Smooth muscle cell (in vitro differentiated cells): ENCODE measurements at regions not wholly inside any gene's neighbourhood (a gene's known extent, or its start where the extent isn't known, plus 50 kb on each side); places are given as distances from the start of the nearest gene placed in this dataset.

Source experiments
- DNase-seq: peaks from one replicate; lab custom pipeline; 2025; ENCODE audit not compliant: unreplicated experiment; lab: John Stamatoyannopoulos, UW
- H2AFZ ChIP-seq: fragments of 200-600 bp; sonication (generic); 2 replicates; pipeline ENCODE4 v1.6.0; 2016; ENCODE audit warnings: antibody characterized with exemption, low read depth, mild to moderate bottlenecking
- H3F3A ChIP-seq: fragments of 200-600 bp; sonication (generic); 2 replicates; pipeline ENCODE4 v1.6.0; 2017; ENCODE audit warnings: antibody characterized with exemption, low read depth
- H3K27ac ChIP-seq: fragments of 200-600 bp; sonication (generic); 2 replicates; pipeline ENCODE4 v1.5.1; 2016; ENCODE audit warnings: low read depth, mild to moderate bottlenecking
- H3K27me3 ChIP-seq: fragments of 200-600 bp; sonication (generic); 2 replicates; pipeline ENCODE4 v1.6.1; 2016; ENCODE audit warnings: low read depth, mild to moderate bottlenecking
- H3K36me3 ChIP-seq: fragments of 200-600 bp; sonication (generic); 2 replicates; pipeline ENCODE4 v1.5.1; 2016; ENCODE audit warnings: low read depth
- H3K4me1 ChIP-seq: fragments of 200-600 bp; sonication (generic); 2 replicates; pipeline ENCODE4 v1.5.1; 2016; ENCODE audit warnings: low read depth
- H3K4me2 ChIP-seq: fragments of 200-600 bp; sonication (generic); 2 replicates; pipeline ENCODE4 v1.6.0; 2016; ENCODE audit warnings: mild to moderate bottlenecking
- H3K4me3 ChIP-seq: fragments of 200-600 bp; sonication (generic); 2 replicates; pipeline ENCODE4 v1.5.1; 2016; ENCODE audit warnings: mild to moderate bottlenecking
- H3K79me2 ChIP-seq: fragments of 200-600 bp; sonication (generic); 2 replicates; pipeline ENCODE4 v1.6.0; 2016; ENCODE audit warnings: low read depth, mild to moderate bottlenecking
- H3K9ac ChIP-seq: fragments of 200-600 bp; sonication (generic); 2 replicates; pipeline ENCODE4 v1.6.0; 2016; ENCODE audit warnings: low read depth
- H3K9me3 ChIP-seq: fragments of 200-600 bp; sonication (generic); replicated peaks from 2 replicates; pipeline ENCODE4 v1.5.1; 2016; ENCODE audit warnings: low read depth
- H4K20me1 ChIP-seq: fragments of 200-600 bp; sonication (generic); 2 replicates; pipeline ENCODE4 v1.6.0; 2016; ENCODE audit warnings: low read depth
- CTCF ChIP-seq: fragments of 200-600 bp; sonication (generic); IDR thresholded peaks from 2 replicates; pipeline ENCODE4 v1.5.1; 2017; ENCODE audit warnings: borderline replicate concordance, mild to moderate bottlenecking, antibody characterized with exemption; ENCODE audit not compliant: insufficient read depth, poor library complexity, severe bottlenecking
- WGBS: methylation state at CpG from one replicate; pipeline ENCODE4 v1.1.7; 2016; ENCODE audit warnings: low lambda C conversion rate; 5-methylcytosine and 5-hydroxymethylcytosine counted together

DNA sequence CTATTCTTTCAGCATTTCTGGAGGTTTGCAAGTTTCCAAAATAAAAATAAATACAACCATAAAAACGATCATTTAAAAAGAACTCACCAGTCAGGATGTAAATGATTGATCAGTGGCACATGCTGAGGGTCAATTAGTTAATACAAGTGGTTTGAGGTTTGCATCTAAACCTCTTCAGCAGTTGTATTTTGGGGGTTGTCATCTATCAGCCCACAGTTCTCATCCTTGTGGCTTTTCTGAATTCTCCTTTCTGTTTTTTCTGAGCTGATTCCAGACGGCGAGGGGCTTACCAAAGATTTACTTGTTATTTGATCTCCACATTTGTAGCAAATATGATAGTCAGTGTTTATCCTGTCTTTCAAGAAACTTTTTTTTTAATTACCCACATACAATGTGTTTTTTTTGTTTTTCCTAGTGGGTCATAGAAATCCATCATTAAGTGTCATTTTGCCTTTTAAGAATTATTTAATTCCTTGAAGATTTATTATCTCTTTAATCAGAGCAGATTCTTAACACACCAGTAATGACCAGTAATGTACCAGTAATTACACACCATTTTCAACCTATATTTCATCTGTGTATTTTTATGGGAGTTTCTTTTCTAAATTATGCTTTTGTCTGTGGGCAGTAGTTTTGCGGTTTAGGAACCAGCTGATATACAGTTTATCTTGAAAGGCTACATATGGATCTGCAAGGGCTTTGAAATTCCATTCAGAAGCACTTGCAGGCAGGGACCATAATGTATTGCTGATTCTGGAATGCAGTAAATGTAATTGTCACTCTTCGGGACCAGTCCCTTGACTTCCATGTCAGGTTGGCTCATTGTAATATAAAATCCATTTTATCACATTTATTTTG lies 56.3 kb upstream of the DAAM1 start:
- H2AFZ ChIP-seq = no peak overlapping the region
- WGBS = 30% methylated on average over 5 of the region's 5 CpGs
- no peaks in the 10 kb centered on the region for H3K27me3 ChIP-seq
- H3K9ac ChIP-seq = no peak overlapping the region
- H3K4me3 ChIP-seq = no peak overlapping the region
- DNase-seq = no peak
- H3K4me1 ChIP-seq = no peaks in the 10 kb centered on the region
- no peak overlapping the region for H3K27ac ChIP-seq
- no peaks in the 10 kb centered on the region for H3F3A ChIP-seq
- peak overlapping the region; percentile 16 for H3K4me2 ChIP-seq
- H3K79me2 ChIP-seq = no peaks in the 10 kb centered on the region
- no peaks in the 10 kb centered on the region for H3K9me3 ChIP-seq
- no peaks in the 10 kb centered on the region for H4K20me1 ChIP-seq
- H3K36me3 ChIP-seq = no peaks in the 10 kb centered on the region
- no peak for TF ChIP-seq CTCF

GRCh38 chr14:59132796-59133494 lies 55.5 kb upstream of the DAAM1 start:
- H3K4me1 ChIP-seq = no peaks in the 10 kb centered on the region
- H3K4me2 ChIP-seq = peak overlapping the region; percentile 16
- H3K27me3 ChIP-seq = no peaks in the 10 kb centered on the region
- TF ChIP-seq CTCF = no peak
- H3K36me3 ChIP-seq = no peaks in the 10 kb centered on the region
- H3F3A ChIP-seq = no peaks in the 10 kb centered on the region
- no peak for DNase-seq
- H3K27ac ChIP-seq = no peak overlapping the region
- H3K4me3 ChIP-seq = no peak overlapping the region
- no peak overlapping the region for H3K9ac ChIP-seq
- H3K79me2 ChIP-seq = no peaks in the 10 kb centered on the region
- no peaks in the 10 kb centered on the region for H3K9me3 ChIP-seq
- WGBS = 93% methylated on average over 3 of the region's 3 CpGs
- H2AFZ ChIP-seq = no peak overlapping the region
- no peaks in the 10 kb centered on the region for H4K20me1 ChIP-seq

- Histone ChIP-seq H4K20me1 (no peaks in the 10 kb centered on the region), H2AFZ (no peak overlapping the region), H3K36me3 (no peaks in the 10 kb centered on the region), H3K4me2 (no peak overlapping the region), H3K4me1 (no peaks in the 10 kb centered on the region), H3K27ac (no peak overlapping the region), H3F3A (no peaks in the 10 kb centered on the region), H3K79me2 (no peaks in the 10 kb centered on the region), H3K9me3 (no peaks in the 10 kb centered on the region), H3K27me3 (no peaks in the 10 kb centered on the region), H3K4me3 (no peak overlapping the region), H3K9ac (no peak overlapping the region)
- no peak for TF ChIP-seq CTCF
- WGBS = 78% methylated on average over 4 of the region's 4 CpGs
- no peak for DNase-seq
These were observed 54.8 kb upstream of the DAAM1 start for GRCh38 chr14:59133709-59134108.
